ENCODE measurements at regions not wholly inside any gene's neighbourhood (a gene's known extent, or its start where the extent isn't known, plus 50 kb on each side); places are given as distances from the start of the nearest gene placed in this dataset.

- Histone ChIP-seq H2AFZ (ENCODE audit: insufficient read depth, low read depth, low read length, poor library complexity, severe bottlenecking) (no peak overlapping the region), H3K36me3 (replicated peaks in 1 of 2; ENCODE audit: control extremely low read depth in 1 of 2, control insufficient read depth in 1 of 2, extremely low read depth in 1 of 2, insufficient read depth in 2 of 2, low read length in 1 of 2) (no peaks in the 10 kb centered on the region), H3K9me3 (ENCODE audit: control extremely low read depth in 1 of 3, control insufficient read depth in 2 of 3, insufficient read depth in 1 of 3, low read length in 2 of 3) (no peaks in the 10 kb centered on the region), H4K20me1 (ENCODE audit: control insufficient read depth, insufficient read depth, low read length, poor library complexity, severe bottlenecking) (no peaks in the 10 kb centered on the region), H3K4me1 (ENCODE audit: control insufficient read depth in 2 of 2, insufficient read depth in 2 of 2, low read length in 2 of 2) (no peaks in the 10 kb centered on the region), H3K4me3 (ENCODE audit: control extremely low read depth in 1 of 5, extremely low read depth in 1 of 5, insufficient read depth in 1 of 5, low read depth in 2 of 5, low read length in 4 of 5) (no peak overlapping the region), H3K9ac (ENCODE audit: low read length) (no peak overlapping the region), H3K4me2 (replicated peaks; ENCODE audit: low read depth, low read length, poor library complexity, severe bottlenecking) (no peak overlapping the region), H3K79me2 (ENCODE audit: control insufficient read depth, insufficient read depth, low read length) (no peaks in the 10 kb centered on the region), H3K27me3 (replicated peaks in 1 of 4; ENCODE audit: control extremely low read depth in 1 of 4, control insufficient read depth in 3 of 4, insufficient read depth in 4 of 4, low read length in 3 of 4) (no peaks in the 10 kb centered on the region), H3K27ac (ENCODE audit: low read length in 2 of 2) (no peak overlapping the region)
- no peak for DNase-seq
- ATAC-seq (ENCODE audit: low read depth): no peak
- Mint-ChIP-seq H3K9me3 (ENCODE audit: insufficient read depth) (no peaks in the 10 kb centered on the region), H3K27me3 (peaks cover 4% of the 10 kb centered on the region), H3K4me3 (no peak overlapping the region), H3K4me1 (peaks cover 3% of the 10 kb centered on the region), H3K27ac (no peak overlapping the region)
- ChIA-PET POLR2A (no interaction called here), CTCF (interaction anchor here (2.7 kb wide), 1 partner anchor 1050 kb away, joined by 18 read pairs; no protein-coding TSS in a partner anchor)
- no CpG with 5 or more reads among the region's 2 CpGs for WGBS (ENCODE audit: insufficient coverage)
- TF ChIP-seq CTCF (IDR thresholded peaks at IDR 0.05) (no peak), EZH2 (IDR thresholded peaks at IDR 0.05; ENCODE audit: borderline replicate concordance, insufficient read depth, low read depth, low read length, poor library complexity, severe bottlenecking) (no peak)
- intact Hi-C loops (cut with micrococcal nuclease): no loop called here
These were observed 64.5 kb upstream of the GEMIN8 start for GRCh38 chrX:14094191-14094590.

- Histone ChIP-seq H4K20me1 (ENCODE audit: control insufficient read depth, insufficient read depth, low read length, poor library complexity, severe bottlenecking) (no peaks in the 10 kb centered on the region), H3K27ac (ENCODE audit: low read length in 2 of 2) (no peak overlapping the region), H3K36me3 (replicated peaks in 1 of 2; ENCODE audit: control extremely low read depth in 1 of 2, control insufficient read depth in 1 of 2, extremely low read depth in 1 of 2, insufficient read depth in 2 of 2, low read length in 1 of 2) (no peaks in the 10 kb centered on the region), H3K4me2 (replicated peaks; ENCODE audit: low read depth, low read length, poor library complexity, severe bottlenecking) (no peak overlapping the region), H2AFZ (ENCODE audit: insufficient read depth, low read depth, low read length, poor library complexity, severe bottlenecking) (no peak overlapping the region), H3K4me3 (ENCODE audit: control extremely low read depth in 1 of 5, extremely low read depth in 1 of 5, insufficient read depth in 1 of 5, low read depth in 2 of 5, low read length in 4 of 5) (no peak overlapping the region), H3K27me3 (replicated peaks in 1 of 4; ENCODE audit: control extremely low read depth in 1 of 4, control insufficient read depth in 3 of 4, insufficient read depth in 4 of 4, low read length in 3 of 4) (peaks cover 0 to 11% (median 0%) of the 10 kb centered on the region in 4 experiments), H3K4me1 (ENCODE audit: control insufficient read depth in 2 of 2, insufficient read depth in 2 of 2, low read length in 2 of 2) (no peaks in the 10 kb centered on the region), H3K9me3 (ENCODE audit: control extremely low read depth in 1 of 3, control insufficient read depth in 2 of 3, insufficient read depth in 1 of 3, low read length in 2 of 3) (no peaks in the 10 kb centered on the region), H3K9ac (ENCODE audit: low read length) (no peak overlapping the region), H3K79me2 (ENCODE audit: control insufficient read depth, insufficient read depth, low read length) (no peaks in the 10 kb centered on the region)
- Mint-ChIP-seq H3K27ac (no peak overlapping the region), H3K27me3 (peaks cover 13% of the 10 kb centered on the region), H3K9me3 (ENCODE audit: insufficient read depth) (no peaks in the 10 kb centered on the region), H3K4me1 (no peaks in the 10 kb centered on the region), H3K4me3 (no peak overlapping the region)
- ChIA-PET CTCF (no interaction called here), POLR2A (no interaction called here)
- TF ChIP-seq CTCF (IDR thresholded peaks at IDR 0.05) (no peak), EZH2 (IDR thresholded peaks at IDR 0.05; ENCODE audit: borderline replicate concordance, insufficient read depth, low read depth, low read length, poor library complexity, severe bottlenecking) (no peak)
- no CpG with 5 or more reads among the region's 1 CpG for WGBS (ENCODE audit: insufficient coverage)
- intact Hi-C loops (cut with micrococcal nuclease): no loop called here
- ATAC-seq (ENCODE audit: low read depth) (no peak), DNase-seq (no peak)
These were observed 54.8 kb upstream of the GEMIN8 start for GRCh38 chrX:14084466-14084865.

Measured in B cell (primary cell).